PC-3 (cell line): ENCODE measurements at regions not wholly inside any gene's neighbourhood (a gene's known extent, or its start where the extent isn't known, plus 50 kb on each side); places are given as distances from the start of the nearest gene placed in this dataset.

Source experiments
- ATAC-seq: fragments of 200-7000 bp; cut with Tn5 transposase; 2 replicates; pipeline ENCODE4 v1.9.1; 2020; ENCODE audit warnings: mild to moderate bottlenecking, moderate library complexity
- BruUV-seq: library from RNA; stranded (reverse); fragments of 400-500 nt; replicated peaks from 2 replicates; lab custom pipeline; 2021; lab: Mats Ljungman, UMichigan
- CTCF ChIA-PET: fragments of 300-600 bp; sonication (Branson Sonifier 250); formaldehyde crosslinking; loops from one replicate; lab custom pipeline; 2022; ENCODE audit warnings: antibody characterized with exemption; lab: Charles Lee
- POLR2A ChIA-PET: fragments of 300-600 bp; sonication (Branson Sonifier 250); formaldehyde crosslinking; loops from one replicate; lab custom pipeline; 2022; ENCODE audit warnings: antibody characterized with exemption; ENCODE audit not compliant: unreplicated experiment; lab: Charles Lee
- DNase-seq: peaks from one replicate; pipeline ENCODE4 v3.0.0-alpha.2; 2015
- H2AFZ ChIP-seq: fragments of 300-600 bp; sonication (generic); 2 replicates; pipeline ENCODE4 v1.6.0; 2016; ENCODE audit warnings: antibody characterized with exemption, low read length
- H3F3A ChIP-seq: fragments of 300-600 bp; sonication (generic); one replicate; pipeline ENCODE4 v1.6.0; 2017; ENCODE audit warnings: antibody characterized with exemption, low read length, control low read depth, mild to moderate bottlenecking; ENCODE audit not compliant: unreplicated experiment
- H3K27ac ChIP-seq: fragments of 300-600 bp; sonication (generic); 2 replicates; pipeline ENCODE4 v1.5.1; 2016; ENCODE audit warnings: mild to moderate bottlenecking, low read length
- H3K27me3 ChIP-seq: fragments of 300-600 bp; sonication (generic); 2 replicates; pipeline ENCODE4 v1.6.1; 2016; ENCODE audit warnings: low read length, mixed read lengths
- H3K36me3 ChIP-seq: fragments of 300-600 bp; sonication (generic); 2 replicates; pipeline ENCODE4 v1.6.1; 2016; ENCODE audit warnings: low read depth, mixed run types, low read length, mixed read lengths
- H3K4me1 ChIP-seq: fragments of 300-600 bp; sonication (generic); 2 replicates; pipeline ENCODE4 v1.5.1; 2016; ENCODE audit warnings: low read length; ENCODE audit not compliant: insufficient read depth
- H3K4me2 ChIP-seq: fragments of 300-600 bp; sonication (generic); 2 replicates; pipeline ENCODE4 v1.6.0; 2016; ENCODE audit warnings: low read length
- H3K4me3 ChIP-seq: fragments of 300-600 bp; sonication (generic); 2 replicates; pipeline ENCODE4 v1.5.1; 2016; ENCODE audit warnings: mild to moderate bottlenecking, low read length, mixed read lengths
- H3K79me2 ChIP-seq: fragments of 300-600 bp; sonication (generic); 2 replicates; pipeline ENCODE4 v1.6.1; 2017; ENCODE audit warnings: low read length, mixed read lengths
- H3K9ac ChIP-seq: fragments of 300-600 bp; sonication (generic); 2 replicates; pipeline ENCODE4 v1.6.0; 2016; ENCODE audit warnings: mild to moderate bottlenecking, low read length
- H3K9me2 ChIP-seq: fragments of 300-600 bp; sonication (generic); replicated peaks from 2 replicates; pipeline ENCODE4 v1.6.1; 2016; ENCODE audit warnings: mixed run types, low read length, mixed read lengths
- H3K9me3 ChIP-seq: fragments of 300-600 bp; sonication (generic); 2 replicates; pipeline ENCODE4 v1.6.1; 2016; ENCODE audit warnings: low read length, mixed read lengths
- H4K20me1 ChIP-seq: fragments of 300-600 bp; sonication (generic); 2 replicates; pipeline ENCODE4 v1.6.1; 2016; ENCODE audit warnings: low read length, mixed read lengths
- EZH2 ChIP-seq: fragments of 300-600 bp; sonication (generic); IDR thresholded peaks from one replicate; pipeline ENCODE4 v1.6.1; 2017; ENCODE audit warnings: antibody characterized with exemption, mild to moderate bottlenecking, low read length; ENCODE audit not compliant: unreplicated experiment
- EZH2phosphoT487 ChIP-seq: fragments of 300-600 bp; sonication (generic); IDR thresholded peaks from 2 replicates; pipeline ENCODE4 v1.6.1; 2018; ENCODE audit warnings: mild to moderate bottlenecking, antibody characterized with exemption, low read length, borderline replicate concordance
- intact Hi-C: fragments of 100-400 bp; cut with micrococcal nuclease; formaldehyde crosslinking; loops from 2 replicates; pipeline ENCODE4 v1.9.0; 2023
- TF ChIP-seq, protein P1 (sequence below): fragments of 300-600 bp; sonication (generic); conservative IDR thresholded peaks from 2 replicates; pipeline ENCODE4 v1.5.1; 2017; ENCODE audit warnings: antibody characterized with exemption, low read depth, mild to moderate bottlenecking, low read length

DNA sequence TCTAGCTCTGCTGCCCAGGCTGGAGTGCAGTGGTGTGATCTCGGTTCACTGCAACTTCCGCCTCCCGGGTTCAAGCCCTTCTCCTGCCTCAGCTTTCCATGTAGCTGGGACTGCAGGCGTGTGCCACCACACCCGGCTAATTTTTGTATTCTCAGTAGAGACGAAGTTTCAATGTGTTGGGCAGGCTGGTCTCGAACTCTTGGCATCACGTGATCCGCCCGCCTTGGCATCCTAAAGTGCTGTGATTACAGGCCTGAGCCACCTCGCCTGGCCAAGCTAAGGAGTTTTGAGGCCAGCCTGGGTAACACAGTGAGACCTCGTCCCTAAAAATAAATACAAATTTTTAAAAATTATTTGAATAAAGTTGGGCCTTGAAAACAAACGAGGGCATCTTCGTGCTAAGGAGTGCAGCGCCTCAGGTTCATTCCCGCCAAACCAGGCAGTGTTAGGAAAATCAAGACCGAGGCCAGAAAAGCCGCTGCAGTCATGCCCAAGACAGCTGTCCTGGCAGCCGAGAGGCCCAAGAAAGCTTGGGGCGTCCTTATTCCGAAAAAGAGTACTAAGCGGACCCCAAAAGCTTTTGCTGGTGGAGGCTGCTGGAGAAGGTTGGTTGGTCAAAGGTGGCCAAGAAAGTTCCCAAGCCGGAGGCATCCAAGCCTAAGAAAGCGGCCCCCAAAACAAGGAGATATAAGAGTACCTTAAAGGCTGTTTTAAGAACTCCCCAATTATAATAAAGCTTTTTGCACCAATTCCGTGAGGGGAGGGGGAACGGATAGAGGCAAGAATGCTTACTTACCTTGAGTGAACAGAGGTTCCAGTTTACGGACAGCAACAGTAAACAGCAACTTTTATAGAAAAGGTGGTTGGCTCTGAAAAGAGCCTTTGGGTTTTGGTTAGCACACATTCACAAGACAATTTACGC, 109.0 kb downstream of the HFE start:
- Histone ChIP-seq H3K27ac (peak overlapping the region; percentile 70), H4K20me1 (peaks cover 31% of the 10 kb centered on the region), H3K4me3 (peak overlapping the region; percentile 93), H3K36me3 (no peaks in the 10 kb centered on the region; the same call in 1 of the 2 replicates), H3K9me2 (no peaks in the 10 kb centered on the region), H3K27me3 (no peaks in the 10 kb centered on the region), H3K4me2 (peak overlapping the region; percentile 98), H2AFZ (peak overlapping the region; percentile 42; the same call in 1 of the 2 replicates), H3K9me3 (no peaks in the 10 kb centered on the region), H3K9ac (peak overlapping the region; percentile 91), H3K4me1 (peaks cover 17% of the 10 kb centered on the region; the same call in 1 of the 2 replicates), H3F3A (peaks cover 23% of the 10 kb centered on the region), H3K79me2 (peaks cover 49% of the 10 kb centered on the region)
- intact Hi-C loops, result loop anchor here (1.0 to 5.0 kb wide), 6 partner anchors 21 to 1616 kb away; a partner anchor contains a TSS
- no peak for TF ChIP-seq EZH2phosphoT487
- POLR2A ChIA-PET, result interaction anchor here (0.5 to 4.3 kb wide), 10 partner anchors 9 to 164 kb away, joined by 3 to 140 read pairs (median 7); a partner anchor contains a TSS
- ATAC-seq (no peak), DNase-seq (peak; percentile 38)
- BruUV-seq, result no TSS peak
- CTCF ChIA-PET, result interaction anchor here (1.2 kb wide), 1 partner anchor 38 kb away, joined by 3 read pairs; a partner anchor contains a TSS

DNA sequence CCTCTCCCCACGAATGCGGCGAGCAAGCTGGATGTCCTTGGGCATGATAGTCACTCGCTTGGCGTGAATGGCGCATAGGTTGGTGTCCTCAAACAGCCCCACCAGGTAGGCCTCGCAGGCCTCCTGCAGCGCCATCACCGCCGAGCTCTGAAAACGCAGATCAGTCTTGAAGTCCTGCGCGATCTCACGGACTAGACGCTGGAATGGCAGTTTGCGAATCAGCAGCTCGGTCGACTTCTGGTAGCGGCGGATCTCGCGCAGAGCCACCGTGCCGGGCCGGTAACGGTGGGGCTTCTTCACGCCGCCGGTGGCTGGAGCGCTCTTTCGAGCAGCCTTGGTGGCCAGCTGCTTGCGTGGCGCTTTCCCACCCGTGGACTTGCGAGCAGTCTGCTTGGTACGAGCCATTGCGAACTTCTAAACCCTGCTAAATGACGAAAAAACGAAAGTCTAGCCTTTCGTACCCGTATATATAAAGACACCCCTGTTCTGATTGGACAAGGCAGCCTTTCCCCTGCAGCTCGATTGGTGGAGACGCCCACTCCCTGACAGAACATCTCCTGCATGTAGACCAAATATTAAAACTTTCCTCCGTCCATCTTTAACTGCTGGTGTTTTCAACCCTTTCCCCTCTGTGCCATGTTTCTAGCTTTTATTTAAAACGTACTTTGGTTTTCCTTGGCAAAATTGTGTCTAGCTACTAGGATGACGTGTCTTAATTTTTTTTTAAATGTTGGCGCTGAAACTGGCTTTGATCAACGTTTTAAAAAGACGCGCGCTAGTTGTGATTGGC, 109.8 kb downstream of the HFE start:
- H3K9ac ChIP-seq, result peak overlapping the region; percentile 91
- CTCF ChIA-PET, result interaction anchor here (0.5 to 1.2 kb wide), 3 partner anchors 22 to 125 kb away, joined by 3 to 4 read pairs (median 3); a partner anchor contains a TSS
- DNase-seq, result peak; percentile 93
- POLR2A ChIA-PET, result interaction anchor here (0.6 to 4.3 kb wide), 14 partner anchors 8 to 930 kb away, joined by 3 to 140 read pairs (median 4); a partner anchor contains a TSS
- ATAC-seq, result peak; percentile 48
- no peaks in the 10 kb centered on the region for H3K9me3 ChIP-seq
- intact Hi-C loops, result loop anchor here (5.0 kb wide), 4 partner anchors 140 to 1615 kb away; a partner anchor contains a TSS
- H3K79me2 ChIP-seq, result peaks cover 49% of the 10 kb centered on the region
- TF ChIP-seq EZH2 (no peak), EZH2phosphoT487 (no peak)
- TF ChIP-seq, protein P1, sequence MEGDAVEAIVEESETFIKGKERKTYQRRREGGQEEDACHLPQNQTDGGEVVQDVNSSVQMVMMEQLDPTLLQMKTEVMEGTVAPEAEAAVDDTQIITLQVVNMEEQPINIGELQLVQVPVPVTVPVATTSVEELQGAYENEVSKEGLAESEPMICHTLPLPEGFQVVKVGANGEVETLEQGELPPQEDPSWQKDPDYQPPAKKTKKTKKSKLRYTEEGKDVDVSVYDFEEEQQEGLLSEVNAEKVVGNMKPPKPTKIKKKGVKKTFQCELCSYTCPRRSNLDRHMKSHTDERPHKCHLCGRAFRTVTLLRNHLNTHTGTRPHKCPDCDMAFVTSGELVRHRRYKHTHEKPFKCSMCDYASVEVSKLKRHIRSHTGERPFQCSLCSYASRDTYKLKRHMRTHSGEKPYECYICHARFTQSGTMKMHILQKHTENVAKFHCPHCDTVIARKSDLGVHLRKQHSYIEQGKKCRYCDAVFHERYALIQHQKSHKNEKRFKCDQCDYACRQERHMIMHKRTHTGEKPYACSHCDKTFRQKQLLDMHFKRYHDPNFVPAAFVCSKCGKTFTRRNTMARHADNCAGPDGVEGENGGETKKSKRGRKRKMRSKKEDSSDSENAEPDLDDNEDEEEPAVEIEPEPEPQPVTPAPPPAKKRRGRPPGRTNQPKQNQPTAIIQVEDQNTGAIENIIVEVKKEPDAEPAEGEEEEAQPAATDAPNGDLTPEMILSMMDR, result no peak; the same call in 1 of the 2 replicates
- no peaks in the 10 kb centered on the region for H3K9me2 ChIP-seq
- peak overlapping the region; percentile 70 for H3K27ac ChIP-seq
- peak overlapping the region; percentile 98 for H3K4me2 ChIP-seq
- peaks cover 31% of the 10 kb centered on the region for H4K20me1 ChIP-seq
- no peaks in the 10 kb centered on the region for H3K27me3 ChIP-seq
- H2AFZ ChIP-seq, result no peak overlapping the region
- peak overlapping the region; percentile 93 for H3K4me3 ChIP-seq
- H3F3A ChIP-seq, result peaks cover 23% of the 10 kb centered on the region
- H3K4me1 ChIP-seq, result peaks cover 17% of the 10 kb centered on the region; the same call in 1 of the 2 replicates
- H3K36me3 ChIP-seq, result no peaks in the 10 kb centered on the region; the same call in 1 of the 2 replicates
- BruUV-seq, result no TSS peak

DNA sequence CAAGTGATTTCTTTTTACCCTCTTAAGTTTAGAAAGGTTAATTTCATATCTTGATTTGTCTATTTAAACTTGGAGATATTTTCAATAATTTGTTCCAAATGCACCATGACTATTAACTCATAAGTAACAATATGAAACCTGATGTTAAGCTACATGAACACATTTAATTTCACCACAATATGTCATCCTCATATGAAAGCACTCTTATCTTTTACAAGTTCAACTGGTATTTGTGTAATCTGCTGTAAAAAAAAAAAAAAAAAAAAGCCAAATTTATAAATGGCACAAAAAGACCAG, 110.4 kb downstream of the HFE start:
- CTCF ChIA-PET, result interaction anchor here (0.9 to 1.2 kb wide), 2 partner anchors 22 to 39 kb away, joined by 3 to 4 read pairs; a partner anchor contains a TSS

More for the DNA sequence above, 110.4 kb downstream of the HFE start:
- POLR2A ChIA-PET, result interaction anchor here (0.6 to 4.3 kb wide), 11 partner anchors 19 to 1617 kb away, joined by 3 to 140 read pairs (median 6); a partner anchor contains a TSS
- TF ChIP-seq EZH2phosphoT487 (no peak), EZH2 (no peak)
- TF ChIP-seq, protein P1, result no peak
- DNase-seq (no peak), ATAC-seq (no peak)
- Histone ChIP-seq H3K4me1 (peaks cover 17% of the 10 kb centered on the region; the same call in 1 of the 2 replicates), H3K36me3 (no peaks in the 10 kb centered on the region; the same call in 1 of the 2 replicates), H3K79me2 (peaks cover 49% of the 10 kb centered on the region), H3K9me3 (no peaks in the 10 kb centered on the region), H3K27ac (peak overlapping the region; percentile 70), H3K9ac (peak overlapping the region; percentile 91), H3K4me3 (peak overlapping the region; percentile 93), H4K20me1 (peaks cover 31% of the 10 kb centered on the region), H3K27me3 (no peaks in the 10 kb centered on the region), H2AFZ (no peak overlapping the region), H3K9me2 (no peaks in the 10 kb centered on the region), H3F3A (peaks cover 23% of the 10 kb centered on the region), H3K4me2 (peak overlapping the region; percentile 98)
- BruUV-seq, result no TSS peak
- intact Hi-C loops, result loop anchor here (5.0 kb wide), 4 partner anchors 140 to 1615 kb away; a partner anchor contains a TSS
